Spleen (tissue), 11 donors: ENCODE measurements at regions not wholly inside any gene's neighbourhood (a gene's known extent, or its start where the extent isn't known, plus 50 kb on each side); places are given as distances from the start of the nearest gene placed in this dataset.

Experiments used
- DNase-seq: peaks from one replicate; pipeline ENCODE4 v3.0.0-alpha.2; 2020
- H3K27ac ChIP-seq, 8 donors: fragments of 200-600 bp; sonication (generic) in 7 of 8; 1 replicate in 4 of 8; 2 replicates in 4 of 8; pipeline versions ENCODE4 v1.5.0 to v1.8.0; 2016 to 2021; ENCODE audit warnings: inconsistent platforms in 4 of 8, mild to moderate bottlenecking in 4 of 8, moderate library complexity in 1 of 8
- H3K27me3 ChIP-seq, 7 donors: fragments of 200-600 bp; sonication (generic) in 6 of 7; replicated peaks in 1 of 7; 1 replicate in 4 of 7; 2 replicates in 3 of 7; pipeline versions ENCODE4 v1.5.0 to v1.8.0; 2016 to 2021; ENCODE audit warnings: inconsistent platforms in 3 of 7, mild to moderate bottlenecking in 1 of 7
- H3K36me3 ChIP-seq, 6 donors: fragments of 200-600 bp; sonication (generic) in 5 of 6; 1 replicate in 4 of 6; 2 replicates in 2 of 6; pipeline versions ENCODE4 v1.5.0 to v1.8.0; 2016 to 2021; ENCODE audit warnings: inconsistent platforms in 2 of 6
- H3K4me1 ChIP-seq, 6 donors: fragments of 200-600 bp; sonication (generic) in 5 of 6; 1 replicate in 3 of 6; 2 replicates in 3 of 6; pipeline versions ENCODE4 v1.5.0 to v1.8.0; 2016 to 2021; ENCODE audit warnings: inconsistent platforms in 3 of 6
- H3K4me3 ChIP-seq, 8 donors: fragments of 200-600 bp; sonication (generic) in 7 of 8; 1 replicate in 4 of 8; 2 replicates in 4 of 8; pipeline versions ENCODE4 v1.5.0 to v1.8.0; 2016 to 2021; ENCODE audit warnings: inconsistent platforms in 4 of 8, mild to moderate bottlenecking in 4 of 8, moderate library complexity in 2 of 8
- H3K9me3 ChIP-seq, 8 donors: fragments of 200-600 bp; sonication (generic) in 7 of 8; 1 replicate in 4 of 8; 2 replicates in 4 of 8; pipeline versions ENCODE4 v1.5.0 to v1.8.0; 2016 to 2021; ENCODE audit warnings: inconsistent platforms in 4 of 8
- POLR2A ChIP-seq, 3 donors: fragments of 450-650 bp; IDR thresholded peaks; one replicate each; pipeline ENCODE4 v1.5.1; 2017; ENCODE audit warnings: antibody characterized with exemption in 3 of 3, mild to moderate bottlenecking in 1 of 3
- POLR2AphosphoS5 ChIP-seq, 3 donors: sonication (generic); formaldehyde crosslinking; IDR thresholded peaks; one replicate each; pipeline ENCODE4 v1.5.1; 2017; ENCODE audit warnings: antibody characterized with exemption in 3 of 3
- WGBS, 5 donors: extraction: QIAGEN DNeasy Blood & Tissue Kit in 3 of 5; methylation state at CpG; one replicate each; pipeline versions ENCODE4 v1.1.5 to v1.1.7; 2013 to 2018; 5-methylcytosine and 5-hydroxymethylcytosine counted together
- intact Hi-C: fragments of 100-400 bp; cut with DNase I; formaldehyde crosslinking; loops from one replicate; pipeline ENCODE4 v1.15.0; 2023; ENCODE audit warnings: low total_unique reads
- TF ChIP-seq, protein P1 (sequence below), 11 experiments: fragments of 200-600 bp in 7 of 11; fragments of 450-650 bp in 4 of 11; sonication (generic) in 4 of 11; IDR thresholded peaks in 8 of 11; conservative IDR thresholded peaks in 3 of 11; 1 replicate in 7 of 11; 2 replicates in 4 of 11; pipeline versions ENCODE4 v1.4.0 to v1.8.0; 2016 to 2021; ENCODE audit warnings: antibody characterized with exemption in 11 of 11, inconsistent platforms in 4 of 11, mild to moderate bottlenecking in 1 of 11
- donor health status: healthy with polysubstance abuse.
- donor health status: DM: no; HTN: no; CAD: no; lungs with moderate emphysema.
- donor health status: DM: no; HTN: no; CAD: no.
- donor health status: Bipolar disorder and iron deficiency.
- donor health status: healthy.
- donor health status: DM: no; HTN: no; CAD: no.
- donor health status: DM: yes; HTN: yes; CAD: no.

- 20 to 29% (median 24%) methylated on average over 19 of the region's 19 CpGs for WGBS, 5 donors
Observed at GRCh38 chr12:113762155-113762881, 203.8 kb downstream of the RBM19 start.

GRCh38 chr12:113759135-113759534 is 207.0 kb downstream of the RBM19 start:
- H3K36me3 ChIP-seq = no peaks in the 10 kb centered on the region
- no peak overlapping the region for H3K27ac ChIP-seq
- H3K9me3 ChIP-seq = peaks cover 0 to 5% (median 0%) of the 10 kb centered on the region in 8 donors
- H3K4me3 ChIP-seq = no peak overlapping the region
- intact Hi-C loops = no loop called here
- no peaks in the 10 kb centered on the region for H3K4me1 ChIP-seq
- WGBS, 5 donors = 80 to 100% (median 94%) methylated on average over 2 of the region's 2 CpGs
- no peak for DNase-seq
- peaks cover 0 to 74% (median 8%) of the 10 kb centered on the region in 7 donors for H3K27me3 ChIP-seq
- TF ChIP-seq POLR2A (IDR thresholded peaks at IDR 0.05) = no peak
- no peak for TF ChIP-seq POLR2AphosphoS5 (IDR thresholded peaks at IDR 0.05)
- TF ChIP-seq, protein P1, sequence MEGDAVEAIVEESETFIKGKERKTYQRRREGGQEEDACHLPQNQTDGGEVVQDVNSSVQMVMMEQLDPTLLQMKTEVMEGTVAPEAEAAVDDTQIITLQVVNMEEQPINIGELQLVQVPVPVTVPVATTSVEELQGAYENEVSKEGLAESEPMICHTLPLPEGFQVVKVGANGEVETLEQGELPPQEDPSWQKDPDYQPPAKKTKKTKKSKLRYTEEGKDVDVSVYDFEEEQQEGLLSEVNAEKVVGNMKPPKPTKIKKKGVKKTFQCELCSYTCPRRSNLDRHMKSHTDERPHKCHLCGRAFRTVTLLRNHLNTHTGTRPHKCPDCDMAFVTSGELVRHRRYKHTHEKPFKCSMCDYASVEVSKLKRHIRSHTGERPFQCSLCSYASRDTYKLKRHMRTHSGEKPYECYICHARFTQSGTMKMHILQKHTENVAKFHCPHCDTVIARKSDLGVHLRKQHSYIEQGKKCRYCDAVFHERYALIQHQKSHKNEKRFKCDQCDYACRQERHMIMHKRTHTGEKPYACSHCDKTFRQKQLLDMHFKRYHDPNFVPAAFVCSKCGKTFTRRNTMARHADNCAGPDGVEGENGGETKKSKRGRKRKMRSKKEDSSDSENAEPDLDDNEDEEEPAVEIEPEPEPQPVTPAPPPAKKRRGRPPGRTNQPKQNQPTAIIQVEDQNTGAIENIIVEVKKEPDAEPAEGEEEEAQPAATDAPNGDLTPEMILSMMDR (IDR thresholded peaks at IDR 0.05 in 8 of 11, conservative IDR thresholded peaks at IDR 0.05 in 3 of 11) = no peak

More at GRCh38 chr12:113762155-113762881, 203.8 kb downstream of the RBM19 start:
- Histone ChIP-seq H3K27me3 (peaks cover 0 to 93% (median 14%) of the 10 kb centered on the region in 7 donors), H3K9me3 (peaks cover 0 to 5% (median 0%) of the 10 kb centered on the region in 8 donors), H3K4me1 (no peaks in the 10 kb centered on the region), H3K4me3 (no peak overlapping the region), H3K36me3 (no peaks in the 10 kb centered on the region), H3K27ac (no peak overlapping the region)
- DNase-seq = no peak
- no peak for TF ChIP-seq POLR2AphosphoS5 (IDR thresholded peaks at IDR 0.05)
- TF ChIP-seq, protein P1 (IDR thresholded peaks at IDR 0.05 in 8 of 11, conservative IDR thresholded peaks at IDR 0.05 in 3 of 11) = no peak
- no peak for TF ChIP-seq POLR2A (IDR thresholded peaks at IDR 0.05)
- intact Hi-C loops = no loop called here

DNA sequence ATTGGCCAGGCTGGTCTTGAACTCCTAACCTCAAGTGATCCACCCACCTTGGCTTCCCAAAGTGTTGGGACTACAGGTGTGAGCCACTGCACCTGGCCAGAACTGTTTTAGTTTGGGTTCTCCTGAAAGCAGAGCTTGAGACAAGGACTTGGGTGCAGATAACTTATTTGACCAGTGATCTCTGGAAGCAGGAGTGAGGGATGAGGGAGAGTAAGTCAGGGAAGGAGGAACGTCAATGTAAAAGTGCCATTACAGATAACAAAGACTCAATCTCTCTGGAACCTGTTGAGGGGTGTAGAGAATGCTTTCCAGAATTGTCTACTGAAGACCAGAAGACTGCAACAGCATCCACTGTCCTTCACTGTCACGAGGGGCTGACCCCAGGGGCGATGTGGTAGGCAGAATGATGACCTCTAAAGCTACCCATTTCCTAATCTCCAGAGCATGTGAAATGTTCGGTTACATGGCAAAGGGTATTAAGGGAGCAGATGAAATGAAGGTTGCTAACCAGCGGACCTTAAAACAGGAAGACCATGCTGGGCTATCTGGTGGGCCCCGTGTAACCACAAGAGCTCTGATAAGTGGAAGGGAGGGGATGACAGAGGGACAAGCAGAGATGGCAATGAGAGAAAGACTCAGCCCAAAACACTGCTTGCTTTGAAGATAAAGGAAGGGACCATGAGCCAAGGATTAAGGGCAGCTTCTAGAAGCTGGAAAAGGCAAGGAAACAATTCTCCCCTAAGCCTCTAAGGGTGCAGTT is 207.8 kb downstream of the RBM19 start:
- H3K36me3 ChIP-seq = no peaks in the 10 kb centered on the region
- H3K4me1 ChIP-seq = no peaks in the 10 kb centered on the region
- TF ChIP-seq POLR2A (IDR thresholded peaks at IDR 0.05) (no peak), POLR2AphosphoS5 (IDR thresholded peaks at IDR 0.05) (no peak)
- TF ChIP-seq, protein P1 (IDR thresholded peaks at IDR 0.05 in 8 of 11, conservative IDR thresholded peaks at IDR 0.05 in 3 of 11) = no peak
- WGBS, 5 donors = 51 to 58% (median 54%) methylated on average over 6 of the region's 6 CpGs
- H3K27ac ChIP-seq = no peak overlapping the region
- H3K9me3 ChIP-seq = peaks cover 0 to 5% (median 0%) of the 10 kb centered on the region in 8 donors
- DNase-seq = no peak
- peaks cover 0 to 71% (median 2%) of the 10 kb centered on the region in 7 donors for H3K27me3 ChIP-seq
- intact Hi-C loops = no loop called here
- no peak overlapping the region for H3K4me3 ChIP-seq
